GM19328 (cell line): ENCODE measurements at regions not wholly inside any gene's neighbourhood (a gene's known extent, or its start where the extent isn't known, plus 50 kb on each side); places are given as distances from the start of the nearest gene placed in this dataset.
"Not testable (repeated sequence)": the region's sequence is repeated elsewhere in the genome, so short reads cannot be mapped to it uniquely, and the experiment has no call there.

ENCODE experiments used
- ATAC-seq: cut with Tn5 transposase; IDR thresholded peaks from one replicate; pipeline ENCODE4 v1.9.1; 2021; ENCODE audit warnings: mild to moderate bottlenecking, moderate library complexity; ENCODE audit not compliant: unreplicated experiment

GRCh38 chr5:110812639-110813038 lies 73.8 kb downstream of the SLC25A46 start:
- ATAC-seq: no peak

- ATAC-seq: no peak
These were observed 77.3 kb downstream of the SLC25A46 start for GRCh38 chr5:110815916-110816605.

DNA sequence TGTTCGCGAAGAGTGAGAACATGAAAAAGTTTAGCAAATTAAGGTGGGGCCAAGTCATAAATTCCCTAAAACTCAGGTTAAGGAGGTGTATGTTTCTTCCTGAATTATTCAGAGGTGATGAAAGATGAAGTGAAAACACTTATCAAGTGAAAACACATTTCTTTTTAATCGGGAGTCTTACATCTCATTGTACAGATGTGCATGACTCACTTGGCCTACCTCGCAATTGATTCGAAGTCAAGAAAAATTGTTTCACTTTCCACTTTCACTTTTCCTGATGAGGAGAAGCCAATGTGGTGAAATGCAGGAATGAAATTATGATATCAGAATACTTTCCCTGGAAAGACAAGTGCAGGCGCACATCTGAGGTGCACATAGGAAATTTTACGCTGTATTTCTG lies 78.7 kb downstream of the SLC25A46 start:
- ATAC-seq: no peak

GRCh38 chr5:110823571-110823970 lies 84.8 kb downstream of the SLC25A46 start:
- ATAC-seq: no peak

DNA sequence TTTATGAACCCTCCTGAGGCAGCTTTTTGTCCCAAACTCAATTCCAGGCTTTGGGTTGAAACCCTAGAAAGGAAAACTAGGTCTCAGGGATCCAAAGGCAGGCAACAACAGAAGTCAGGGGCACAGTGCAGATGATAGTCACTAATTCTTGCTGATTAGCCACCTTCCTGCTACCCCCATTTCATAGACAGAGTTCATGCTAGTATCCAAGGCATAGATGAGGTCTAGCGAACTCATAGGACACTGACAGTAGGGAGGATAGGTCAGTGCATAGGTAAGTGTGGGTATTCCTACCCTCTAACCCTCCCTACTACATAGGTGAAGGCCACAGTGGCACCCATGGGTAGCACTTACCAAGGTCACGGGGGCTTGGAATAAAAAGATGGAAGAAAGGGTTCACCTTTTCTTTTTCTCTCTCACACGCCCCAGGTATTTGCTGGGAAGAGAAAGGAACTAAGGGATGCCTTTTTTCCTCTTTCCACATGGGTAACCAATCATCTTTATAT lies 86.2 kb downstream of the SLC25A46 start:
- no peak for ATAC-seq

DNA sequence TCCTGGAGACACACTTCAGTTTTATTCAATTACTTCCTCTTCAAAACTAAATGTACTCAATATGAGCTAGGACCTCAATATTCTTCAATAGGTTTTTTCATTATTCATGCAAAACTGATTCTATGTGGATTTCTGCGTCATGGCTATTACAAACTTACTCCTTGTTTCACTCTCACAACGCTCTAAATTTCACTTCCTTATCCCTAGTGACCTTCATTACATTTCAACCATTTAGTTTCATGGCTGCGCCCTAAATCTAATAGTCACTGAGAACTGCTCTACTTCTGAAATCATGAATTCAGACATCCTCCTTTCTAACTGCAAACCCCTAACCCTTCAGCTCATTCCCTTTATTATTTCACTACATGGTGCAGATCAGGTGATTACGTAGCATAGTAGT lies 93.9 kb downstream of the SLC25A46 start:
- ATAC-seq: no peak

DNA sequence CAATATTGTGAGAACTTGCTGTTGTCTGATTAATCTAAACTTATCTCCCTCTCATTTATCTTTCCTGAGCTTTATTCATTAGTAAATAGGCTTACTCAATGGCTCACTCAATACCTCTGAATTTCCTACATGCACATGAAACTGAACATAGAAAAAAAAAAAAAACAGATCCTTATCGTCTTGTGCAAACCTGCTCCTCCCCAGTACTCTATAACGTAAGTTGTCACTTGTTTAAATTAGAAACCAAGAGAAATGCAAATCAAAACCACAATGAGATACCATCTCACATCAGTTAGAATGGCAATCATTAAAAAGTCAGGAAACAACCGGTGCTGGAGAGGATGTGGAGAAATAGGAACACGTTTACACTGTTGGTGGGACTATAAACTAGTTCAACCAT lies 96.1 kb downstream of the SLC25A46 start:
- ATAC-seq: not testable (repeated sequence)

GRCh38 chr5:110836851-110837250 lies 98.0 kb downstream of the SLC25A46 start:
- no peak for ATAC-seq

- ATAC-seq: not testable (repeated sequence)
These were observed 99.5 kb downstream of the SLC25A46 start for GRCh38 chr5:110838357-110838756.

DNA sequence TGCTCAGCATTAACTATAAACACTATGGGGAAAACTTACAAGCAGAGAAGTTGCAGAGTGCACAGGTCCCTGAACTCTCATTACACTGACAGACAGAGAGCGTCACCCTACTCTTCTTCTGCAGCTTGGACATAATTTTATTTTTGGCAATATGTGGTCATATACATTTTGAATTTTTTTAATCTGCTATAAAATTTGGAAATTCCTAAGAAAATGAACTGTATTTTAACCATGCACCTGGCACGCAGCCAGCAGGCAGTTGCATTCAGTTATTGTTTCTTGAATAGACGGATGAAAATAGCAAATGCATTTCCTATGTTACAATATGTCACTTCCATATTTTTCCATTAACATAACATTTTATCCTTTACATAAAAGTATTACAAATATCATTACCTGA lies 100.2 kb downstream of the SLC25A46 start:
- no peak for ATAC-seq

DNA sequence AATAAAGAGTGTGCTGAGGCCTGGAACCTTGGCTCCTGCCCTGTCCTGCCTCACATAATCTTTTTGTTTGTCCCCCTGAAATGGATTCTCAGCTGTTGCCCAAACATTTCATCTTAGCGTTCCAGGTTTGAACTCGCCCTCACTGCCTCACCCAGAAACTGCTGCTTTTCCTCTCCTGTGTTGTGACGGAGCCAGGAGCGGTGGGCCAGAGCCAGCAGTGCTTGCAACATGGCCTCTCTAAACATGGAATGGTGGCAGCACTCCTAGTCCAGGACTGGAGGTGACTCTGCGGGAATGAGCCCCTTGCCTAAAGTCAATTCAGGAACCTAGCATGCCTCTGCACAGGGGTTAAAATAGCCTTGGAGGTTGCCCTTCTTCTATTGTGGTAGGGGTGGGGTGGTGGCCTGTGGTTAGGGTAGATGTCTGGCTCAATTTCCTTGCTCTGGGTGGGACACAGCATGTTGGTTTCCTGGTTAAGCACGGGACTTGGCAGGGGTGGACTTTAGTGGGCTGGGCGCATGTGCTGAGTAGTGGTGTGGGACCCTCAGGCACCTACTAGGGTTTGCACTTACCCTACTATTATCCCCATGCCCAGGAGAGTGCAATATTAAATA lies 101.6 kb downstream of the SLC25A46 start:
- no peak for ATAC-seq

- no peak for ATAC-seq
These were observed 102.3 kb downstream of the SLC25A46 start for GRCh38 chr5:110841137-110841536.

DNA sequence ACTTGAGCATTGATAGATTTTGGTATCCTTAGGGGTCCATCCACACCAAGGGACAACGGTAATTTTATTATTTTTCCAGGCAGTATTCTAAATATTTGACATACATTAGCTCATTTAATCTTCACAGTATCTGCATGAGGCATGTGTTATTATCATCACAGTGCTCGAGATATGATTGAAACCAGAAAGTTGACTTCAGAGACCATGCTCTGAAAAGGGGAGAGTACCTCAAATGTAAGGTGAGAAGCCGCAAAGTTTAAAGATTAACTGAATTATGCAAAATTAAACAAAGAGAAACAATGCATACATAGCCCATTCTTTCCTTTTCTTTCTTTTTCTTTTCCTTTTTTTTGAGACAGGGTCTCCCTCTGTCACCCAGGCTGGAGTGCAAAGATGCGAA lies 104.1 kb downstream of the SLC25A46 start:
- no peak for ATAC-seq

DNA sequence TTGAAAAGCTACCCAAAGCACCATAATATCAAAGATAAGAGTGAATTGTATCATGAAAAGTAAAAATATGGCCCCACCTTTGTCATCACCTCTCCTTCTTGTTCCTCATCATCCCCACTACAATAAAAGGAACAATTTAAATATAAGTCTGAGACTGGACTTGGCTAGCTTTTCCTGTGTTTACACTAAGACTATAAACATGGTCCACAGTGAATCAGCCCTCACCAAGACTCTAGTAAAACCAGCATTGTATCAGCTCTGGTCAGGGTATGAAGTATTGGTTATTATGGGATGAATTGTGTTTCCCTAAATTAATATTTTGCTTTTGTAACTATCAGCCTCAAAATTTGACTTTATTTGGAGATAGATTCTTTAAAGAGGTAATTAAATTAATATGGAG lies 105.4 kb downstream of the SLC25A46 start:
- no peak for ATAC-seq

GRCh38 chr5:110846398-110847001 lies 107.7 kb downstream of the SLC25A46 start:
- ATAC-seq: no peak

GRCh38 chr5:110851357-110851756 lies 112.5 kb downstream of the SLC25A46 start:
- ATAC-seq: no peak

DNA sequence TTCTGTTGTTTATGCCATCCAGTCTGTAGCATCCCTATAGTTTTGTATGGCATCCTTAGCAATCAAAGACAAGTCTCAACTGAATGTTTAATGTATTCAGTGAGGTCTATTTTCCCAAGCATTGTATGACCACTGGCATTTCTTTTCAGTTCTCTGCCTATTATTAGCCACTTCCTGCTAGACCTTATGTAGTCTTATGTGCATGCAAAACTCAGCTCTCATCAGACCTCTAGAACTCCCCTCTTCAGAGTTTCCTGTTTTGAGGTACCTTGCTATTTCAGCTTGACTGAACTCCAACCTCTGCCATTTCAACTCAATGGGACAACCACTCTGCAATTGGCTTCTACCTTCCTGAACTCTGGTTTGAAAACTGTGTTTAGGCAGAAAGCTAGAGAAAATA lies 113.2 kb downstream of the SLC25A46 start:
- peak; percentile 96 for ATAC-seq

GRCh38 chr5:110852541-110852940 lies 113.7 kb downstream of the SLC25A46 start:
- no peak for ATAC-seq

DNA sequence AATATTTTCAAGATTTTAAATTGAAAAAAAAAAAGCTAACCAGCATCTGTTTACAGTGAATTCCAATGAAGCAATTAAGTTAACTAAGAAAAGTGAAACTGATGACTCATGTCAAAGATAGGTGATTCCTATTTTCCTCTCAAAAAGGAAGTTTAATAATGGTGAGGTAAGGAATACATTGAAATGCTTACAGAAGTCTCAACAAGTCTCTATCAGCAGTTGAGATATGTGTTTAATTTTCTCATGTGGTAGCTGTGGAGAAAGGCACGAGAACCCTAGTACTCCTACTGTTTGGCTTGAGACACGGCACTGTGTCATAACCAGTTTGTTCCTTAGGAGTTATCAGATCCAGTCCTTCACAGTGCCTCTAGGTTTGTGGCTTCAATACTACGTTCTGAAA lies 114.5 kb downstream of the SLC25A46 start:
- no peak for ATAC-seq

- no peak for ATAC-seq
These were observed 115.4 kb downstream of the SLC25A46 start for GRCh38 chr5:110854200-110854599.

DNA sequence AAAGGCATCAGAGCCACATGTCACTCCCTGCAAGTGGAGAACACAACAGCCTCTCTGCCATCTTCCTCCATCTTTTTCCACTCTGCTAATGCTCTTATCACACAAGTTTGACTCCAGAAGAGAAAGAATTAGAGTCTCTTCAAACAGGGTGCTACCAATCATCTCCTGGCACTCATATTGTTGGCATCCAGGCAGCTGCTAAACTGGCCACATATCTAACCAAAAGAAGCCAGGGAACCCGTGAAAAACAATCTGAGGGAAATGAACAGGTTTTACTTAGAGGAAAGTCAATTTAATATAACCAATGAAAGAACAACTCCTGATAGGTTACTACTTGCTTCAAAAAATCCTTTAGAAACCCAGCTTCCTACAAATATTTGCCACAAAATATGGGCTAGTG lies 117.2 kb downstream of the SLC25A46 start:
- ATAC-seq: no peak

DNA sequence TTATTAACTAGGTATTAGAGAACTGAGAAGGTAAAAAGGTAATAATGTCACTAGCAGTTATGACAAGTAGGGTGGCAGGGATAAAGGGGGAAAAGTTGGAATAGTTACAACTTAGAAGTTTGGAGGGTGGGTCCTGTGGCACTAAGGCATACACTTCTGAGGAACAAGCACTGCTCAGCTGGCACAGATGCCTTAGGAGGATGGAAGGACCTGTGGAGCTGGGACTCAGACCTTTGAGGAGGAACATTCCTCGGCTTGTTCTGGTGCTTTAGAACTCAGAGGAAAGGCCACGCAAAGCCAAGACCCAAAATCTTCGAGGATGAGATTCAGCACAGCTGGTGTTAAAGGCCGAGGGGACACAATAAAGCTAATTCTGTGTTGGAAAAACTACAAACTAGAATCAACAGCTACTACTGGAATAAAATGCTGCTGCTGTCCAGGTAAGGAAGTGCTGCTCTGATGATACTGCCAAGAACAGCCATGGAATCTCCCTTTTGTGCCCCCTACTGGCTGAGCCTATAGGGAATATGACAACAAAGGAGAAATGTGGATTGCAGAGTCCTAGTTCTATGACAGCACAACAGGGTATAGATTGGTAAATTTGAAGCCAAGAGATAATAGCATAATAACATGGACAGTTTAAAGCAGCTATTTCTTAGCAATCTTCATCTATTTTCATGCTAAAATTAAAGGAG lies 126.7 kb downstream of the SLC25A46 start:
- ATAC-seq: no peak
